ENCODE measurements at regions not wholly inside any gene's neighbourhood (a gene's known extent, or its start where the extent isn't known, plus 50 kb on each side); places are given as distances from the start of the nearest gene placed in this dataset.
A peak's percentile ranks its signal among the peaks of the same experiment; 100 is the strongest.

- Histone ChIP-seq H3K9me1 (replicated peaks; ENCODE audit: control insufficient read depth, extremely low read depth, insufficient read depth, low read length) (no peaks in the 10 kb centered on the region), H3K79me2 (ENCODE audit: control insufficient read depth, insufficient read depth, low read length) (no peaks in the 10 kb centered on the region), H3K4me3 (replicated peaks in 1 of 3; ENCODE audit: insufficient read depth in 1 of 3, low read depth in 1 of 3, low read length in 3 of 3) (no peak overlapping the region), H4K20me1 (replicated peaks; ENCODE audit: control insufficient read depth, extremely low read depth, insufficient read depth, low read length) (no peaks in the 10 kb centered on the region), H3K9me3 (replicated peaks; ENCODE audit: control insufficient read depth, insufficient read depth, low read length) (no peaks in the 10 kb centered on the region), H3K9ac (replicated peaks; ENCODE audit: extremely low read depth, insufficient read depth, low read length) (no peak overlapping the region), H3K36me3 (ENCODE audit: control insufficient read depth in 2 of 2, extremely low read depth in 1 of 2, insufficient read depth in 2 of 2, low read length in 2 of 2) (no peaks in the 10 kb centered on the region), H3K4me2 (ENCODE audit: insufficient read depth, low read length) (no peak overlapping the region), H3K27me3 (ENCODE audit: control insufficient read depth in 2 of 2, insufficient read depth in 2 of 2, low read length in 2 of 2) (peaks cover 13 to 14% of the 10 kb centered on the region in 2 experiments), H3K27ac (ENCODE audit: insufficient read depth, low read depth, low read length) (no peak overlapping the region), H3K4me1 (ENCODE audit: control insufficient read depth, extremely low read depth, insufficient read depth, low read length) (no peaks in the 10 kb centered on the region), H2AFZ (ENCODE audit: low read depth, low read length) (no peak overlapping the region)
- no peak for DNase-seq (ENCODE audit: low read depth, low spot score)
- intact Hi-C loops (cut with micrococcal nuclease) (no loop called here), dilution Hi-C loops (cut with MboI; ENCODE audit: extremely low pct_ligation_motif_present, low sequenced_read_pairs) (no loop called here)
- ChIA-PET CTCF (no interaction called here), POLR2A (no interaction called here)
- no peak for FAIRE-seq
- BruUV-seq (replicated peaks), result no TSS peak
- no peak for TF ChIP-seq MYC (IDR thresholded peaks at IDR 0.05; ENCODE audit: low read depth, low read length)
- no peak for TF ChIP-seq JUN (IDR thresholded peaks at IDR 0.05; ENCODE audit: borderline replicate concordance, insufficient read depth, insufficient read length, low read depth)
- TF ChIP-seq CTCF (IDR thresholded peaks at IDR 0.05; ENCODE audit: extremely low read depth in 1 of 2, insufficient read depth in 1 of 2, low read depth in 1 of 2, low read length in 2 of 2), result no peak
- TF ChIP-seq POLR2A (IDR thresholded peaks at IDR 0.05; ENCODE audit: low read depth, low read length), result no peak
- TF ChIP-seq POLR2AphosphoS5 (IDR thresholded peaks at IDR 0.05; ENCODE audit: insufficient read depth, low read depth, low read length), result no peak
- TF ChIP-seq, protein P1, sequence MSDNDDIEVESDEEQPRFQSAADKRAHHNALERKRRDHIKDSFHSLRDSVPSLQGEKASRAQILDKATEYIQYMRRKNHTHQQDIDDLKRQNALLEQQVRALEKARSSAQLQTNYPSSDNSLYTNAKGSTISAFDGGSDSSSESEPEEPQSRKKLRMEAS (IDR thresholded peaks at IDR 0.05; ENCODE audit: insufficient read depth, insufficient read length), result peak; percentile 48
Observed at GRCh38 chr7:21167942-21168341, 259.9 kb upstream of the SP4 start.

Data from endothelial cell of umbilical vein (primary cell).